ENCODE measurements at regions not wholly inside any gene's neighbourhood (a gene's known extent, or its start where the extent isn't known, plus 50 kb on each side); places are given as distances from the start of the nearest gene placed in this dataset.

GRCh38 chr3:71983694-71984093 lies 198.7 kb upstream of the PROK2 start:
- TF ChIP-seq POLR2A (IDR thresholded peaks at IDR 0.05) (no peak), POLR2AphosphoS5 (IDR thresholded peaks at IDR 0.05) (no peak), CTCF (IDR thresholded peaks at IDR 0.05) (no peak), EP300 (IDR thresholded peaks at IDR 0.05; ENCODE audit: low read depth) (no peak)

Data from transverse colon (tissue), 4 donors.